ENCODE measurements at regions not wholly inside any gene's neighbourhood (a gene's known extent, or its start where the extent isn't known, plus 50 kb on each side); places are given as distances from the start of the nearest gene placed in this dataset.

DNA sequence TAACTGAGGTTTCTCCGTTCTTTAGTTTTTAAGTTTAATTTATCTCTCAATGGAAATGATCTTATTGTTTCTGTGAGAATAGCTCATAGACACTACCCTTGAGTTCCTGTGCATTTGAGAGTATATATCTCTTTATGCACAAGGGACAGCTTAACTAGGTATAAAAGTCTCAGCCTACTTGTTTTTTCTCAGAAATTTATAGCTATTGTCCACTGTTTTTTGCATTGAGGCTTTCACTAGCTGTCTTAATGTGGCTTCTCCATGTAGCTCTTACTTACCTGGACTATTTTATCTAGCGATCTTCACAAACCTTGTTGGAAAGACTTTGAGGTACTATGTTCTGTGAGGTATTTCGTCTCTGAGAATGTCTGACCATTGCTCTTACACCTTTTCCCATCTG lies 153.9 kb upstream of the RTL1 start:
- no peak for FAIRE-seq
- ChIA-PET POLR2A (no interaction called here), CTCF (interaction anchor here (1.5 to 2.0 kb wide), 3 partner anchors 10 to 178 kb away, joined by 3 to 8 read pairs (median 6); no protein-coding TSS in a partner anchor)
- no peaks in the 10 kb centered on the region for H3K27me3 ChIP-seq (ENCODE audit: control insufficient read depth in 2 of 2, insufficient read depth in 2 of 2, low read length in 2 of 2)
- dilution Hi-C loops (cut with MboI; ENCODE audit: extremely low pct_ligation_motif_present, low sequenced_read_pairs) (no loop called here), intact Hi-C loops (cut with micrococcal nuclease) (no loop called here)
- H3K4me1 ChIP-seq (ENCODE audit: control insufficient read depth, extremely low read depth, insufficient read depth, low read length), result peaks cover 27% of the 10 kb centered on the region
- no peaks in the 10 kb centered on the region for H3K9me1 ChIP-seq (replicated peaks; ENCODE audit: control insufficient read depth, extremely low read depth, insufficient read depth, low read length)
- H3K4me2 ChIP-seq (ENCODE audit: insufficient read depth, low read length), result no peak overlapping the region
- TF ChIP-seq EZH2 (IDR thresholded peaks at IDR 0.05; ENCODE audit: borderline replicate concordance, low read depth, low read length, severe bottlenecking) (no peak), MYC (IDR thresholded peaks at IDR 0.05; ENCODE audit: low read depth, low read length) (no peak), JUN (IDR thresholded peaks at IDR 0.05; ENCODE audit: borderline replicate concordance, insufficient read depth, insufficient read length, low read depth) (no peak), GATA2 (IDR thresholded peaks at IDR 0.05; ENCODE audit: insufficient read depth, insufficient read length, low read depth, low read length) (no peak), POLR2A (IDR thresholded peaks at IDR 0.05; ENCODE audit: low read depth, low read length) (no peak)
- no peak overlapping the region for H3K27ac ChIP-seq (ENCODE audit: insufficient read depth, low read depth, low read length)
- no peak for DNase-seq (ENCODE audit: low read depth, low spot score)
- H3K9me3 ChIP-seq (replicated peaks; ENCODE audit: control insufficient read depth, insufficient read depth, low read length), result no peaks in the 10 kb centered on the region
- H3K4me3 ChIP-seq (replicated peaks in 1 of 3; ENCODE audit: insufficient read depth in 1 of 3, low read depth in 1 of 3, low read length in 3 of 3), result no peak overlapping the region
- no peak overlapping the region for H2AFZ ChIP-seq (ENCODE audit: low read depth, low read length)
- no peaks in the 10 kb centered on the region for H3K79me2 ChIP-seq (ENCODE audit: control insufficient read depth, insufficient read depth, low read length)
- no TSS peak for BruUV-seq (replicated peaks)
- H3K9ac ChIP-seq (replicated peaks; ENCODE audit: extremely low read depth, insufficient read depth, low read length), result no peak overlapping the region
- no peaks in the 10 kb centered on the region for H4K20me1 ChIP-seq (replicated peaks; ENCODE audit: control insufficient read depth, extremely low read depth, insufficient read depth, low read length)
- H3K36me3 ChIP-seq (ENCODE audit: control insufficient read depth in 2 of 2, extremely low read depth in 1 of 2, insufficient read depth in 2 of 2, low read length in 2 of 2), result peaks cover 3 to 27% of the 10 kb centered on the region in 2 experiments

DNA sequence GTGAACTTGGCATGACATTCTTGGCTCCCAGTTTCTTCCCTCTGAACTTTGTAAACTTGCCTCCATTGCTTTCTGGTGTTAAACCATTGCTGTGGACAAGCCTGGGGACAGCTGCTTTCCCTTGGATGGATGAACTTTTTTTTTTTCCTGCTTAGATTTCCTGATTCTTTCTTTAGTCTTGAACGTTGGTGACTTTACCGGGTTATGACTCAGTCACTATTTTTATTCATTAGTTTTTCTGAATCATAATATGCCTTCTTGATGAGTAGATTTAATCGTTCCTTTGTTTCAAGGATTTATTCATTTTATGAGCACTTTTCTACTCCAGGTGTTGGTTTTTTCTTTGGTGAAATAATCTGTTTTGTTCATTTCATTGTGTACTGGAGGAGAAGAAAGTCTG lies 155.0 kb upstream of the RTL1 start:
- dilution Hi-C loops (cut with MboI; ENCODE audit: extremely low pct_ligation_motif_present, low sequenced_read_pairs), result no loop called here
- no TSS peak for BruUV-seq (replicated peaks)
- peak overlapping the region; percentile 66 for H3K27ac ChIP-seq (ENCODE audit: insufficient read depth, low read depth, low read length)
- peak overlapping the region; percentile 33 for H3K9ac ChIP-seq (replicated peaks; ENCODE audit: extremely low read depth, insufficient read depth, low read length)
- FAIRE-seq, result peak; percentile 96
- intact Hi-C loops (cut with micrococcal nuclease), result loop anchor here (1.0 kb wide), 2 partner anchors 15 to 40 kb away; no protein-coding TSS in a partner anchor
- TF ChIP-seq, protein P1, sequence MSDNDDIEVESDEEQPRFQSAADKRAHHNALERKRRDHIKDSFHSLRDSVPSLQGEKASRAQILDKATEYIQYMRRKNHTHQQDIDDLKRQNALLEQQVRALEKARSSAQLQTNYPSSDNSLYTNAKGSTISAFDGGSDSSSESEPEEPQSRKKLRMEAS (IDR thresholded peaks at IDR 0.05; ENCODE audit: insufficient read depth, insufficient read length), result no peak
- TF ChIP-seq GATA2 (IDR thresholded peaks at IDR 0.05; ENCODE audit: insufficient read depth, insufficient read length, low read depth, low read length) (peak; percentile 48), POLR2AphosphoS5 (IDR thresholded peaks at IDR 0.05; ENCODE audit: insufficient read depth, low read depth, low read length) (no peak), POLR2A (IDR thresholded peaks at IDR 0.05; ENCODE audit: low read depth, low read length) (no peak), MYC (IDR thresholded peaks at IDR 0.05; ENCODE audit: low read depth, low read length) (no peak), FOS (IDR thresholded peaks at IDR 0.05; ENCODE audit: borderline replicate concordance, insufficient read depth, low read length) (peak; percentile 91), JUN (IDR thresholded peaks at IDR 0.05; ENCODE audit: borderline replicate concordance, insufficient read depth, insufficient read length, low read depth) (peak; percentile 82)
- peak overlapping the region in 1 of 3 experiments; percentile 15 for H3K4me3 ChIP-seq (replicated peaks in 1 of 3; ENCODE audit: insufficient read depth in 1 of 3, low read depth in 1 of 3, low read length in 3 of 3)
- peak overlapping the region; percentile 40 for H3K4me2 ChIP-seq (ENCODE audit: insufficient read depth, low read length)
- ChIA-PET CTCF (interaction anchor here (1.5 to 2.0 kb wide), 3 partner anchors 9 to 177 kb away, joined by 3 to 8 read pairs (median 6); no protein-coding TSS in a partner anchor), POLR2A (no interaction called here)
- no peaks in the 10 kb centered on the region for H4K20me1 ChIP-seq (replicated peaks; ENCODE audit: control insufficient read depth, extremely low read depth, insufficient read depth, low read length)
- no peaks in the 10 kb centered on the region for H3K27me3 ChIP-seq (ENCODE audit: control insufficient read depth in 2 of 2, insufficient read depth in 2 of 2, low read length in 2 of 2)
- H3K79me2 ChIP-seq (ENCODE audit: control insufficient read depth, insufficient read depth, low read length), result no peaks in the 10 kb centered on the region
- H3K36me3 ChIP-seq (ENCODE audit: control insufficient read depth in 2 of 2, extremely low read depth in 1 of 2, insufficient read depth in 2 of 2, low read length in 2 of 2), result peaks cover 3 to 27% of the 10 kb centered on the region in 2 experiments
- peaks cover 38% of the 10 kb centered on the region for H3K4me1 ChIP-seq (ENCODE audit: control insufficient read depth, extremely low read depth, insufficient read depth, low read length)
- no peaks in the 10 kb centered on the region for H3K9me3 ChIP-seq (replicated peaks; ENCODE audit: control insufficient read depth, insufficient read depth, low read length)
- peak overlapping the region; percentile 26 for H2AFZ ChIP-seq (ENCODE audit: low read depth, low read length)
- DNase-seq (ENCODE audit: low read depth, low spot score), result peak; percentile 91
- no peaks in the 10 kb centered on the region for H3K9me1 ChIP-seq (replicated peaks; ENCODE audit: control insufficient read depth, extremely low read depth, insufficient read depth, low read length)

Measured in endothelial cell of umbilical vein (primary cell).